ENCODE measurements at regions not wholly inside any gene's neighbourhood (a gene's known extent, or its start where the extent isn't known, plus 50 kb on each side); places are given as distances from the start of the nearest gene placed in this dataset.

DNA sequence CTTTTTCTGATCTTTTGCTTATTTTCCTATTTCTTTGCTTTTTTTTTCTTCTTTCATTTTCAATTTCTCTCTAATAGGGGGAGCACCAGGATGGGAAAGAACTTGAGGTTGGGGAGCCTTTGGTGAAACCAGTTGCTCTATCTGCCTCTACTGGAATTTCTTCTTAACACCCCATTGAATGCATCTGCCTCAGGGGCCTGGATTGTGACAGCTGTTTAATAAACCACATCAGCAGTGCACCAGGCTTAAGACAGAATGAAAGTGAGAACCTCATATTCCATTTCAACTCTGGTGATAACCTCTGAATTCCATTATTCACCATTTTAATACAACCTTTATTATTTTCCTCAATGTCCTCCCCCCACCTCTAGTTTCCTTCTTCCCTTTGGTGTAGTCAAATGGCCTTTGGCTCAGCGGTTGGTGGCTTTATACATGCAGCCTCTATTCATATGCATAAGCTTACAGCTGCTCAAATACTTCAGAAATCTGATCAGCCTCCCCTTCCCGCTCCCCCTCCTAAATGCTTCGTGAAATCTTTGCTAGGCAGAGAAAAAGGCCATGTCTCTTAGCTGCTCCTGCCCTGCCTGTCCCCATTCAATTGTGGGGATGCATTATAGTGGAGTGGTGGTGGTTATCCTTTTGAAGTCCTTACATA, 537.3 kb upstream of the PLXNA2 start:
- no peaks in the 10 kb centered on the region for H3K9me3 Mint-ChIP-seq (ENCODE audit: unreplicated experiment)
- no peak overlapping the region for H3K4me3 ChIP-seq (ENCODE audit: low read depth, low read length)
- H3K27ac Mint-ChIP-seq (ENCODE audit: unreplicated experiment): no peak overlapping the region
- H3K36me3 ChIP-seq (ENCODE audit: control insufficient read depth, insufficient read depth, low read length): no peaks in the 10 kb centered on the region
- no peaks in the 10 kb centered on the region for H3K9me3 ChIP-seq
- no peak for DNase-seq
- no peak overlapping the region for H3K4me3 Mint-ChIP-seq (ENCODE audit: unreplicated experiment)
- no peaks in the 10 kb centered on the region for H3K36me3 Mint-ChIP-seq (ENCODE audit: insufficient read depth, unreplicated experiment)
- H3K27me3 Mint-ChIP-seq (ENCODE audit: insufficient read depth, unreplicated experiment): peaks cover 17% of the 10 kb centered on the region
- no peaks in the 10 kb centered on the region for H3K4me1 ChIP-seq
- CTCF ChIA-PET: no interaction called here
- POLR2A ChIA-PET: no interaction called here
- no peaks in the 10 kb centered on the region for H3K27me3 ChIP-seq (replicated peaks; ENCODE audit: control insufficient read depth, insufficient read depth, low read length)
- TF ChIP-seq, protein P1, sequence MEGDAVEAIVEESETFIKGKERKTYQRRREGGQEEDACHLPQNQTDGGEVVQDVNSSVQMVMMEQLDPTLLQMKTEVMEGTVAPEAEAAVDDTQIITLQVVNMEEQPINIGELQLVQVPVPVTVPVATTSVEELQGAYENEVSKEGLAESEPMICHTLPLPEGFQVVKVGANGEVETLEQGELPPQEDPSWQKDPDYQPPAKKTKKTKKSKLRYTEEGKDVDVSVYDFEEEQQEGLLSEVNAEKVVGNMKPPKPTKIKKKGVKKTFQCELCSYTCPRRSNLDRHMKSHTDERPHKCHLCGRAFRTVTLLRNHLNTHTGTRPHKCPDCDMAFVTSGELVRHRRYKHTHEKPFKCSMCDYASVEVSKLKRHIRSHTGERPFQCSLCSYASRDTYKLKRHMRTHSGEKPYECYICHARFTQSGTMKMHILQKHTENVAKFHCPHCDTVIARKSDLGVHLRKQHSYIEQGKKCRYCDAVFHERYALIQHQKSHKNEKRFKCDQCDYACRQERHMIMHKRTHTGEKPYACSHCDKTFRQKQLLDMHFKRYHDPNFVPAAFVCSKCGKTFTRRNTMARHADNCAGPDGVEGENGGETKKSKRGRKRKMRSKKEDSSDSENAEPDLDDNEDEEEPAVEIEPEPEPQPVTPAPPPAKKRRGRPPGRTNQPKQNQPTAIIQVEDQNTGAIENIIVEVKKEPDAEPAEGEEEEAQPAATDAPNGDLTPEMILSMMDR (IDR thresholded peaks at IDR 0.05; ENCODE audit: insufficient read depth in 1 of 2, low read depth in 1 of 2, low read length in 1 of 2, severe bottlenecking in 1 of 2, unreplicated experiment in 1 of 2): no peak
- H3K4me1 Mint-ChIP-seq (ENCODE audit: low read depth, unreplicated experiment): no peaks in the 10 kb centered on the region
- BruUV-seq (replicated peaks): no TSS peak
- intact Hi-C loops (cut with micrococcal nuclease; ENCODE audit: unreplicated experiment): no loop called here

DNA sequence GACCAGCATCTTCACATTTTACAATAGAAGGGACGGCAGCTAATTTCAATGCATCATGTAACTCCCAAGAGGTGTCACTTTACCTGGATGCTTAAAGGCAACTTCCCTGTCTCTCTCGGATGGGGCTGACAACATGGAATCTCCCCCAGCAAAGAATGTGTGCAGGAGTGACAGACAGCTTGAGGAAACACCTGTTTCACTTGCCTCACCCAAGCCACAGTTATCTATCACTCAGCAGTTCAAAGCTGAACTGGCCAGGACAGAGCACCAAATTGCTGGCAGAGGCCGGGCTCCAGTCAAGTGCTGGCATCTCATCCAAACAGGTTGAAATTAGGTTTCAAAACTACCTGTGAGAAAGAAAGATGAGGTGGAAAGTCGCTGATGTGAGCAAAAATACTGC, 538.0 kb upstream of the PLXNA2 start:
- POLR2A ChIA-PET: no interaction called here
- no peaks in the 10 kb centered on the region for H3K9me3 Mint-ChIP-seq (ENCODE audit: unreplicated experiment)

DNA sequence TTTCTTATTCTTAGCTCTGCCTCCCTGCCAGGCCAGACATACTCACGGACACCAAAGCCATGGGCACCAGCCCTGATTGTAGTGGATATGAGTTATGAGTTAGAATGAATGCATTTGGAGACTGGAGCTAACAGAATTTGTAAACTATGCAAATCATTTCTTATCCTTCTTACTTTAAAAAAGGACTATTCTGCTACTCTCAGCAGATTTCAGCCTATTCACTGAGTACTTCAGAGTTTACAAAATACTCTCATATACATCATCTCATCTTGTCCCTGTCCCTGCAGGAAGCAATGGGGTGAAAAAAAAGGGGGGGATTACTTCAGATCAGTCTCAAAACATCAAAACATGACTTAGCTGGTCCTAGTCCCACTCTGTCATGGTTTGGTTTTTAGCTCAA, 541.4 kb upstream of the PLXNA2 start:
- H3K27me3 Mint-ChIP-seq (ENCODE audit: insufficient read depth, unreplicated experiment): peaks cover 15% of the 10 kb centered on the region
- DNase-seq: no peak
- no TSS peak for BruUV-seq (replicated peaks)
- H3K4me3 Mint-ChIP-seq (ENCODE audit: unreplicated experiment): no peak overlapping the region
- no peaks in the 10 kb centered on the region for H3K9me3 Mint-ChIP-seq (ENCODE audit: unreplicated experiment)
- Histone ChIP-seq H3K27me3 (replicated peaks; ENCODE audit: control insufficient read depth, insufficient read depth, low read length) (no peaks in the 10 kb centered on the region), H3K4me1 (no peaks in the 10 kb centered on the region), H3K4me3 (ENCODE audit: low read depth, low read length) (no peak overlapping the region), H3K9me3 (no peaks in the 10 kb centered on the region), H3K36me3 (ENCODE audit: control insufficient read depth, insufficient read depth, low read length) (no peaks in the 10 kb centered on the region)
- no peaks in the 10 kb centered on the region for H3K4me1 Mint-ChIP-seq (ENCODE audit: low read depth, unreplicated experiment)
- ChIA-PET CTCF (no interaction called here), POLR2A (no interaction called here)
- TF ChIP-seq, protein P1 (IDR thresholded peaks at IDR 0.05; ENCODE audit: insufficient read depth in 1 of 2, low read depth in 1 of 2, low read length in 1 of 2, severe bottlenecking in 1 of 2, unreplicated experiment in 1 of 2): no peak
- H3K36me3 Mint-ChIP-seq (ENCODE audit: insufficient read depth, unreplicated experiment): no peaks in the 10 kb centered on the region
- no peak overlapping the region for H3K27ac Mint-ChIP-seq (ENCODE audit: unreplicated experiment)
- intact Hi-C loops (cut with micrococcal nuclease; ENCODE audit: unreplicated experiment): no loop called here

More for the DNA sequence above, 538.0 kb upstream of the PLXNA2 start:
- intact Hi-C loops (cut with micrococcal nuclease; ENCODE audit: unreplicated experiment): no loop called here
- Histone ChIP-seq H3K4me1 (no peaks in the 10 kb centered on the region), H3K36me3 (ENCODE audit: control insufficient read depth, insufficient read depth, low read length) (no peaks in the 10 kb centered on the region), H3K4me3 (ENCODE audit: low read depth, low read length) (no peak overlapping the region), H3K27me3 (replicated peaks; ENCODE audit: control insufficient read depth, insufficient read depth, low read length) (no peaks in the 10 kb centered on the region), H3K9me3 (no peaks in the 10 kb centered on the region)
- TF ChIP-seq, protein P1 (IDR thresholded peaks at IDR 0.05; ENCODE audit: insufficient read depth in 1 of 2, low read depth in 1 of 2, low read length in 1 of 2, severe bottlenecking in 1 of 2, unreplicated experiment in 1 of 2): no peak
- H3K4me3 Mint-ChIP-seq (ENCODE audit: unreplicated experiment): no peak overlapping the region
- peaks cover 18% of the 10 kb centered on the region for H3K27me3 Mint-ChIP-seq (ENCODE audit: insufficient read depth, unreplicated experiment)
- CTCF ChIA-PET: no interaction called here
- H3K36me3 Mint-ChIP-seq (ENCODE audit: insufficient read depth, unreplicated experiment): no peaks in the 10 kb centered on the region
- H3K4me1 Mint-ChIP-seq (ENCODE audit: low read depth, unreplicated experiment): no peaks in the 10 kb centered on the region
- H3K27ac Mint-ChIP-seq (ENCODE audit: unreplicated experiment): no peak overlapping the region
- no peak for DNase-seq
- no TSS peak for BruUV-seq (replicated peaks)

All from Caco-2 (cell line).